Stomach (tissue), 8 donors: ENCODE measurements at regions not wholly inside any gene's neighbourhood (a gene's known extent, or its start where the extent isn't known, plus 50 kb on each side); places are given as distances from the start of the nearest gene placed in this dataset.

Experiments used
- DNase-seq, 2 donors: peaks; one replicate each; pipeline versions ENCODE4 v3.0.0 to v3.0.0-alpha.2; 2013 to 2019
- H3K27ac ChIP-seq, 5 donors: fragments of 200-600 bp in 4 of 5; sonication (generic) in 4 of 5; one replicate each; pipeline ENCODE4 v1.5.1; 2013 to 2019; ENCODE audit warnings: mild to moderate bottlenecking in 1 of 5, moderate library complexity in 1 of 5
- H3K27me3 ChIP-seq, 3 donors: fragments of 200-600 bp; sonication (generic); one replicate each; pipeline ENCODE4 v1.5.1; 2017 to 2019; ENCODE audit warnings: mixed run types in 1 of 3
- H3K36me3 ChIP-seq, 4 donors: fragments of 200-600 bp; sonication (generic); 1 replicate in 3 of 4; 2 replicates in 1 of 4; pipeline ENCODE4 v1.5.1; 2016 to 2019
- H3K4me1 ChIP-seq, 4 donors: fragments of 200-600 bp; sonication (generic); one replicate each; pipeline ENCODE4 v1.5.1; 2016 to 2019
- H3K4me3 ChIP-seq, 4 donors: fragments of 200-600 bp; sonication (generic) in 3 of 4; one replicate each; pipeline ENCODE4 v1.5.1; 2016 to 2019; ENCODE audit warnings: mild to moderate bottlenecking in 1 of 4
- H3K9me3 ChIP-seq, 4 donors: fragments of 200-600 bp; sonication (generic); one replicate each; pipeline ENCODE4 v1.5.1; 2016 to 2019
- CTCF ChIP-seq, 7 experiments: fragments of 450-650 bp in 4 of 7; fragments of 200-600 bp in 3 of 7; sonication (generic) in 3 of 7; IDR thresholded peaks; one replicate each; pipeline ENCODE4 v1.5.1; 2016 to 2019; ENCODE audit warnings: antibody characterized with exemption in 7 of 7, control low read depth in 2 of 7, mild to moderate bottlenecking in 1 of 7
- EP300 ChIP-seq: sonication (generic); formaldehyde crosslinking; IDR thresholded peaks from one replicate; pipeline ENCODE4 v1.6.1; 2017; ENCODE audit warnings: antibody characterized with exemption
- POLR2A ChIP-seq, 4 donors: fragments of 450-650 bp; IDR thresholded peaks; one replicate each; pipeline ENCODE4 v1.6.1; 2016; ENCODE audit warnings: antibody characterized with exemption in 4 of 4, control low read depth in 2 of 4, mild to moderate bottlenecking in 1 of 4, moderate library complexity in 1 of 4
- POLR2AphosphoS5 ChIP-seq, 3 donors: sonication (generic); formaldehyde crosslinking; IDR thresholded peaks; one replicate each; pipeline ENCODE4 v1.6.1; 2016; ENCODE audit warnings: antibody characterized with exemption in 3 of 3
- WGBS, 5 donors: extraction: QIAGEN DNeasy Blood & Tissue Kit in 3 of 5; methylation state at CpG; one replicate each; pipeline versions ENCODE4 v1.1.5 to v1.1.7; 2013 to 2018; 5-methylcytosine and 5-hydroxymethylcytosine counted together
- intact Hi-C: fragments of 100-400 bp; cut with DNase I; formaldehyde crosslinking; loops from one replicate; pipeline ENCODE4 v1.15.1; 2023; ENCODE audit warnings: low total_unique reads
- donor health status: healthy with polysubstance abuse.
- donor health status: Bipolar disorder and iron deficiency.
- donor health status: healthy.

GRCh38 chrX:3450881-3451570 is 104.6 kb upstream of the MXRA5 start:
- Histone ChIP-seq H3K36me3 (no peaks in the 10 kb centered on the region), H3K9me3 (no peaks in the 10 kb centered on the region), H3K4me1 (no peaks in the 10 kb centered on the region), H3K4me3 (no peak overlapping the region), H3K27ac (no peak overlapping the region), H3K27me3 (no peaks in the 10 kb centered on the region)
- 46 to 73% (median 64%) methylated on average over 3 of the region's 3 CpGs for WGBS, 5 donors
- TF ChIP-seq POLR2AphosphoS5 (IDR thresholded peaks at IDR 0.05): no peak
- peak in 1 of 2 donors; percentile 50 for DNase-seq
- intact Hi-C loops: no loop called here

DNA sequence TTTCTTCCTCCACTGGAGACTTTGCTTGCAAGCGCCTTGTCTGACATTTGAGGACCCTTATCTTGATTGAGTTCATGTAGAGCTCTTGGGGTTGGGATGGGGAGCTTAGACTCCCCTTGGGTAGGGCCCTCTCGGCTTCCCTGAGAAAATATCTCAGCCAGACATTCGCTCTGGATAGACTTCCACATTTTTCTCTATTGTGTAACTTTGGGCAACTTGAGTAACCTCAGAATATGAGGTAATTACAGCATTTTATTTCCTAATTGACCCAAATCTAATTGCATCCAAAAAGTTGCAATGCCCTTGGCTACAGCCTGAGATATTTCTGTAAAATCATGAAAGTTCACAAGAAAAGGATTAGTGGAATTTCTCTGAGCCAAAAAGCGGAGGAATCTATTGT is 102.8 kb upstream of the MXRA5 start:
- H3K27me3 ChIP-seq: no peaks in the 10 kb centered on the region
- TF ChIP-seq POLR2AphosphoS5 (IDR thresholded peaks at IDR 0.05): no peak
- TF ChIP-seq CTCF (IDR thresholded peaks at IDR 0.05): no peak
- no peak for TF ChIP-seq EP300
- WGBS, 5 donors: 54 to 83% (median 68%) methylated on average over 4 of the region's 4 CpGs
- H3K4me3 ChIP-seq: no peak overlapping the region
- no peak overlapping the region for H3K27ac ChIP-seq
- no peaks in the 10 kb centered on the region for H3K36me3 ChIP-seq
- H3K4me1 ChIP-seq: no peaks in the 10 kb centered on the region
- no peak for DNase-seq
- no peaks in the 10 kb centered on the region for H3K9me3 ChIP-seq
- intact Hi-C loops: no loop called here

- WGBS, 5 donors: 62 to 72% (median 68%) methylated on average over 4 of the region's 4 CpGs
- TF ChIP-seq EP300 (no peak), POLR2A (IDR thresholded peaks at IDR 0.05) (no peak), CTCF (IDR thresholded peaks at IDR 0.05) (no peak), POLR2AphosphoS5 (IDR thresholded peaks at IDR 0.05) (no peak)
- Histone ChIP-seq H3K4me1 (no peaks in the 10 kb centered on the region), H3K9me3 (no peaks in the 10 kb centered on the region), H3K27ac (no peak overlapping the region), H3K36me3 (no peaks in the 10 kb centered on the region), H3K4me3 (no peak overlapping the region), H3K27me3 (no peaks in the 10 kb centered on the region)
- no peak for DNase-seq
- intact Hi-C loops: no loop called here
Observed at GRCh38 chrX:3448563-3448962, 102.1 kb upstream of the MXRA5 start.

DNA sequence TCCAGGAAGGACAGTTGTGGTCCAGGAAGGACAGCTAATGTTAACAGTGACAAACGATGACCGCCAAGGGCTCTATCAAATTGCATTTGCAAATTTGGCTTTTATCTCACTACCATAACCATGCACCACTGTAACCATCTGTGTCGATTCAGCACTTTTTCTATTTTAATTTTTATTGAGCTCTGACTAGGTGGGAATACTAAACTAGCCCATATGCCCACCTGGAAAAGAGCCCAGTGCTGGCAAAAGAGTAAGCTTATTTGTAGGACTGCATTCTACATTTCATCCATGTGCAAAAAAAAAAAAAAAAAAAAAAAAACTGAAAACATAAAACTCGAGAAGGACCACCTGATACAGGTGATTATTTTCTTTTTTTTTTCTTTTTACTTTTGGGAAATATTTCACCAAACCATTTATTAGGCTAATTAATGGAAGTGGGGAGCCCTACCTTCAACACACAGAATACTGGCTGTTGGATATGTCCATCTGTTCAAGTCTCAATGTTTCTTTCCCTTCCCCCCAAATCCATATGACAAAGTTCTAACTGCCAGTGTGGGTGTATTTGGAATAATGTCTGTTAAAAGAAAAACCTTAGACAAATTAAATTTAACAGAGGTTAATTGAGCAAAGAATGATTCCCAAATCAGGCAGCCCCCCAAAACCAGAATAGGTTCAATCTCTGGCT is 99.5 kb upstream of the MXRA5 start:
- no peak overlapping the region for H3K4me3 ChIP-seq
- 75 to 85% (median 85%) methylated on average over 4 of the region's 4 CpGs for WGBS, 5 donors
- intact Hi-C loops: no loop called here
- TF ChIP-seq POLR2A (IDR thresholded peaks at IDR 0.05) (no peak), EP300 (no peak), POLR2AphosphoS5 (IDR thresholded peaks at IDR 0.05) (no peak), CTCF (IDR thresholded peaks at IDR 0.05) (no peak)
- H3K27ac ChIP-seq: no peak overlapping the region
- no peaks in the 10 kb centered on the region for H3K36me3 ChIP-seq
- no peaks in the 10 kb centered on the region for H3K27me3 ChIP-seq
- H3K9me3 ChIP-seq: peaks cover 0 to 3% (median 0%) of the 10 kb centered on the region in 4 donors
- no peak for DNase-seq
- no peaks in the 10 kb centered on the region for H3K4me1 ChIP-seq

DNA sequence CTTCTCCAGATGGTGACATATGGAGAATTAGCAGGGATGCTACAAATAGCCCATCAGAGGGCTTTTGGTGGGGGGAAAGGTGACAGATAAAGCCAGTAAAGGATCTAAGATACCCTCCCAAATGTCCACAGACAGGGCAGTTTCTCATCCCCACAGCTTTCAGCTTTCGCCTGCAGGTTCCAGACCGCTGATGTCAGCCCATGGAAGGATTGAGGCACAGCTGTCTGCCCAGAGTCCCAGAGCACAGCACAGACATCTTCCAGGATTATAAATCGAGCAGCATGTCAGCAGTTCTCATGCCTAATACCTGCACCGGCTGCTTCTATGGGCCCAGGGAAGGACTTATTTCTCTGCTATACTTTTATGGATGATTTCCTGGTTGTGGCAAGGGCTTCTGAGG is 96.7 kb upstream of the MXRA5 start:
- no peaks in the 10 kb centered on the region for H3K27me3 ChIP-seq
- H3K36me3 ChIP-seq: no peaks in the 10 kb centered on the region
- H3K27ac ChIP-seq: no peak overlapping the region
- intact Hi-C loops: no loop called here
- TF ChIP-seq POLR2AphosphoS5 (IDR thresholded peaks at IDR 0.05): no peak
- TF ChIP-seq CTCF (IDR thresholded peaks at IDR 0.05): no peak
- TF ChIP-seq EP300: no peak
- TF ChIP-seq POLR2A (IDR thresholded peaks at IDR 0.05): no peak
- DNase-seq: no peak
- no peaks in the 10 kb centered on the region for H3K4me1 ChIP-seq
- no peak overlapping the region for H3K4me3 ChIP-seq
- 50 to 68% (median 62%) methylated on average over 4 of the region's 4 CpGs for WGBS, 5 donors
- H3K9me3 ChIP-seq: peaks cover 0 to 13% (median 0%) of the 10 kb centered on the region in 4 donors
